DMS53 treated with DMSO at 0.1 percent for 48 hours (cell line): ENCODE measurements at regions not wholly inside any gene's neighbourhood (a gene's known extent, or its start where the extent isn't known, plus 50 kb on each side); places are given as distances from the start of the nearest gene placed in this dataset.

Experiments used
- DNase-seq: peaks from one replicate; lab custom pipeline; 2025; ENCODE audit not compliant: unreplicated experiment; lab: John Stamatoyannopoulos, UW

DNA sequence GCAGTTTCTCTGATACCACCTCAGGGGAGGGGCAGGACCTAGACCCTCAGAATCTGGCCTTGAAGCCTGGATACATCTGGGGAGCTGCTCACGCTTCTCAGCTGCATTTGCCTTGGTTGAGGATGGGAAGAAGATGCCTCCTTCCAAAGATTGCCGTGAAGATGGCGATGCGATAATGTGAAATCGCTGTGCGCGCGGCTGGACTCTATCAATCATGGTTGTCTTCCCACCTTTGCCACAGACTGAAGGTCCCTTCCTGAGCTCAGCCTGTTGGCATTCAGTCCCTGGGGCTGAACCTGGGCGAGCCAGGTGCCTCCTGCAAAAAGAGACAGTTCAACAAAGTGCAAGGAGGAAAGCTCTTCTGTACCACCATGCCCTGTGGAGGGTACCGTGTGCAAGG, 114.4 kb upstream of the SLC45A1 start:
- no peak for DNase-seq

DNA sequence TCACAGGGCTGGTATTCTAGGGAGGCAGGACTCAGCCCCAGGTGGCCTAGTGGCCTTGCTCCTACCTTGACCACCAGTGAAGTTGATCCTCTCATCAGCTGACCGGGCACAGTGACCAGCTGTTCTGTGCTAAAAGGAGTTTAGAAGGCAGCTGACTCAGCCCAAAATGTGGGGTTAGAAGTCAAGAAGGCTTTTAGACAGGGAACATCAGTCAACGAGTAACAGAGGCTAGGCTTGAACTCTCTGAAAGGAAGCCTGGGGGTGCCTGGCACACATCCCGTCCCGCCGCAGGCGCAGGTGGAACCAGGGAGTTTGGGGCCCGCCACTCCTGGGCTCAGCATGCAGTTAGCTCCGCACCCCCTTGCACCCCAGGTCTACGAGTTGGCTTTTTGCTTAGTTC, 114.9 kb upstream of the SLC45A1 start:
- DNase-seq, result no peak

DNA sequence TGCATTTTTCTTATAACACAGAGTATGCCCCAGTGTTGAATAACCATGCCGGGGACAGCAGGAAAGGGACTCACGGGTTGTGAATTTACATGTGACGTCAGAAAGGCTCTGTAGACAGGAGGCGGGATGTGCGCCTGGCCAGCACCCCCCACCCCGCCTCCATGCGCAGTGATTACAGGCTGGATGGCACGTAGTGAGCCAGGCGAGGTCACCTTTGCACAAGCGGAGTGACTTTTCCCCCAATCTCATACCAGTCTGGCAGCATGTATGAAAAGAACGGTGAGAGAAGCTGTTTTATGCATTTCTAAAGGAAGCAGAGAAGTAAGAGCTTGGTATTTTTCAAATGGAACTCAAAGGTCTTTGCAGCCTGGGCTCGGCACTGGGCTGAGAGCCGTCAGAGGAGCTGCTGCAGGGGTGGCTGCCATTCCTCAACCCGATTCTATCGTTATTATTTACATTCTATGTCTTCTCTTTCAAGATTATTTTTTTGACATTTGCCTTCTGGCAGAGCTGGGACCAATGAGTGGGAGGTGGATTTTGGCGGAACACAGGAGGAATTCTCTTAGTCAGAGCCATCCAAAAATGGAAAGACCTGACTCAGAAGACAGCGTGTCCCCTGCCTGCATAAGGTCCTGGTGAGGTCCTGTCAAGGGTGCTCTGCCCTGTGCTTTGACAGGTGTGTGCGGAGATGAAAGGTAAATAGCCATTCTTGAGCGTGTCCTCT, 115.6 kb upstream of the SLC45A1 start:
- DNase-seq, result peak; percentile 24

DNA sequence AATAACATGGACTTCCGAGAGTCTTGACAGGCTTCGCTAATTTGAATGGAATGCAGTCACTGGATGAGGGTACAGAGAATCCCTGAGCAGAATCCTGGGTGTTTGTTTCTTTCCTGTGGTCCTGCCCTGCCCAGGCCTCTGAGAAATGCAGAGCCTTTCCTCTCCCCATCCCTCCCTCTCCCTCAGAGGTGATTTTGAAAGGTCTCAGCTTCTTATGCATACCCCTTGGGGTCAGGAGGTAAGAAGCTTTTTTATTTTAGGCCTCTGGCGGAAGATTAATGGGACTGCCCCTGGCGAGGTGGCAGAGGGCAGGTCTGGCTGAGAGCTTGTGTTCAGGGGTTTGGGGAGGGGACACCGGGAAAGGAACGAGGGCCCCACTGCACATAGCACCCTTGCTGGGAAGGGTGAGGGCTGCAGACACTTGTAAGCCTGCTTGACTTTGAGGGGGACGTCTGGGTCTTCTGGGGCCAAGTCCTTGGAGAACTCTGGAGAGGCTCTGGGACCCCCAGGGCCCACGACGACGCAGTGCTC, 116.5 kb upstream of the SLC45A1 start:
- DNase-seq, result no peak

DNA sequence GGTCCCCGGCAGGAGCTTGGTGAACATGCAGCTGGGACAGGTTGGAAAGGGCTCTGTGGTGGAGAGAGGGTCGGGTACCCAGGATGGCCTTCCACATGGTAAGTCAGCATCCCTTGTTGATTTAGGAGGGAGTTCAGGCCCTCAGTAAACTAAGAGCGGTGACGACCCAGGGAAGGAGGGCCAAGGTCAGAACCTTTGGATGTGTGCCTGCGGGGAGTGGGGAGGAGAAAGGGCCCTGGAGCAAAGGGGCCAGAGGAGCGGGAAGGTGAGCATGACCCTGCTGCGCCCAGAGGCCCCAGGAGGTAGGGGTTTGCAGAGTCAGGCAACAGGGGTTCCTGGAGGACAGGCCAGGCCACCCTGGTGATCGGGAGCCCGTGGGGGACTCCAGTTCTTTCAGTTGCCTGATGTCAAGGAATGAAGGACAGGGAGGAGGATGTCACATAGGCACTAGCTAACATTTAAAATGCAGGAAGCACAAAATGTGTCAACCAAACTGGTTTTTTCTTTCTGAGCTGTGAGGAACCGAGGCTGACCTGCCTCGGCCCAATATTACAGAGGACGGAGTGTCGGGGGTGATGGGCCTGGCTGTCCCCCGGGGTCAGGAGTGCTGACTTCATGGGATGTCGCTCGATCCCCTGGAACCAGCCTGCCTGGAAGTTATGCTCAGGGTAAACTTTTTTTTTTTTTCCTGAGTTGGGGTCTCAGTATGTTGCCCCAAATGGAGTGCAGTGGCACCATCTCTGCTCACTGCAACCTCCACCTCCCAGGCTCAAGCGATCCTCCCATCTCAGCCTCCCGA, 117.4 kb upstream of the SLC45A1 start:
- DNase-seq, result no peak

DNA sequence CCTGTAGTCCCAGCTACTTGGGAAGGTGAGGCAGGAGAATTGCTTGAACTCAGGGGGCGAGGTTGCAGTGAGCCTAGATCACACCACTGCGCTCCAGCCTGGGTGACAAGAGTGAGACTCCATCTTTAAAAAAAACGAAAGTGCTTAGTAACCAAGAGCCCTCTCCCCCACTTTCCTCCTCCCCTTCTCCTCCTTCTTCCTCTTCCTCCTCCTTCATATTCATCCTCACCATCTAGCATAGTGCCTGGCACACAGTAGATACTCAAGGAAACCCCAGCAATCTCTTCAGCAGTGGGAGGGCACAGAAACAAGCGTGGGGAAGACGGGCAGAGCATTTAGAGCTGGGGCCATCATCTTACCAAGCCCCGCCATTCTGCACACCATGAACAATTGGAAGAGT, 119.4 kb upstream of the SLC45A1 start:
- DNase-seq, result no peak

DNA sequence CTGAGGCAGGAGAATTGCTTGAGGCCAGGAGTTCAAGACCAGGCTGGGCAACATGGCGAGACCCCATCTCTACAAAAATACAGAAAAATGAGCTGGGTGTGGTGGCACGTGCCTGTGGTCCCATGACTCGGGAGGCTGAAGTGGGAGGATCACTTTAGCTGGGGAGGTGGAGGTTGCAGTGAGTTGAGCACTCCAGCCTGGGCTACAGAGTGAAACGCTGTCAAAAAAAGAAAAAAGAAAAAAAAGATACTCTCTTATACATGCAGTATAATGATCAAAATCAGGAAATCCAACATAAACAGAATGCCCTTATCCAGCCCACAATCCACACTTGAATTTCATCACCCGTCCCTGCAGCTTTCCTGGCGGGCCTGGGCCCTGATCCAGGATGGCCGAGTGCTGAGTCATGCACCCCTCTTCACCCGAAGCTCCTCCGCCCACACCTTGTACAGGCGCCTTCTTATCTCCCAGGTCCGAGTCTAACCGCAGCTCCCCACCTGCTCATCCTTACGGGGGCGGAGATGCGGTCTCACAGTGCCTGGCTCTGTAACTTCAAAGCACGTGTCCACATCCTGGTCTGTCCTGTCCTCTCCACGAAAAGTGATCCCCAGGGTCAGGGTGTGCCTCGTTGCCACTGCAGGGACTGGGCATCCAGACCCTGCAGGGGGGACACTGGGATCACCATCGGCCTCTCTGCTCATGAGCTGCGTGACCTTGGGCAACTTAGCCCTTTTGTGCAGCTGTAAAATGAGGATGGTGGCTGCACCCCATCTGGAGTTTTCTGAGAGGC, 120.2 kb upstream of the SLC45A1 start:
- DNase-seq, result peak; percentile 62

DNA sequence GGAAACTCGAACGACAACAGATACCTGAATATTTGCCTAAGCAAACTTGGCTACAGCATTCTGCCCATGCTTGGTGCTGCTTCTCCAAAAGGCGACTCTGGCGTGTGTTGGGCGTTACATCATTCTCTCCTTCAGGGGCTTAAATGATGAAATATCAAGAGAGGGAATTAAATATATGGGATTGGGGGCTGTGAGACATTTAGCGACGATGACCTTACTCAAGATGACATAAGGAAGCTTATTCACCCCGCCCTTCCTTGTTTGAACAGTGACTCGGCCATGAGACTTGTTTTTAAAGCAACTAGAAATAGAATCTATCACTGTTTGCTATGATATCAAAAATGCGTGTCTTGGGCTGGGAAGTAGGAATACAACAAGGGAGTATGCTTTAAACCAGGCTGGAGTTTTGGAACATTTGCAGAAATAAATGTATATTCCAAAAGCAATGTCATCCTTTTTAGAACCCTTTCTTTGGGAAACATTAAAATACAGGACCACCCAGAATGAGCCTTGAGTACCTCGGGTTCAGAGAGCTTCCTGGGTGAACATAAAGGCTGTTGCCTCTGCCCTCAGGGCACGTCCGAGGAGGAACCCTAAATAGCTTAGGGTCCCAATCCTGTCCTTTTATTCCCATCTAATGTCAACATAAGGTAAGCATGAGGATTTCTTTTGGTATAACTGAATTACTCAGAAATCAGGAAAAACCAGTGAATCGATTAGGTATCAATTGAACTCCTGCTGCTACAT, 123.3 kb upstream of the SLC45A1 start:
- DNase-seq, result peak; percentile 74

DNA sequence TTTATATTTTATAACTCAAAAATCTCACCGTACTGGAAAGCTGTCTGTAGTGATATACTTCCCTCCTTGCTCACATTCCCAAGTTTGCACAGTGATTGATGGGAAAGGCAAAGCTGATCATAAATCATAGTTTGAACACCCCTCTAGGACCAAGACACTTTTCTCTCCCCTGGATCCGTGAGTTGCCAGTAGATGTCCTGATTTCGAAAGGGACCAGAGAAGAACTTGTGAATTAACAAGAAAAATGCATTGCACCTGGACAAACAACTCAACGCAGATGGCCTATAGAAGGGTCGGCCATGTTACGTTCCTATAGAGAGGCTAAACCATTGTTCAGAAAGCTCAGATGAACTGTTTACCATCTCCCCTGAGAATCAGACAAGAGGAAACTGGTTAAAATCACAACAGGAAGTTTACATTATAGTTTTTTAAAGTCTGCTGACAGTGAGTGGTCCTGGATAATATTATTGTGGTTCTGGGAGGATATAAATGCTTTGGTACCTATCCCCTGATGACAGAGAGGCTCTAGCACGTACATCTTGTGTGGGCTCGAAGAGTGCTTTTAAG, 124.0 kb upstream of the SLC45A1 start:
- DNase-seq, result peak; percentile 40

DNA sequence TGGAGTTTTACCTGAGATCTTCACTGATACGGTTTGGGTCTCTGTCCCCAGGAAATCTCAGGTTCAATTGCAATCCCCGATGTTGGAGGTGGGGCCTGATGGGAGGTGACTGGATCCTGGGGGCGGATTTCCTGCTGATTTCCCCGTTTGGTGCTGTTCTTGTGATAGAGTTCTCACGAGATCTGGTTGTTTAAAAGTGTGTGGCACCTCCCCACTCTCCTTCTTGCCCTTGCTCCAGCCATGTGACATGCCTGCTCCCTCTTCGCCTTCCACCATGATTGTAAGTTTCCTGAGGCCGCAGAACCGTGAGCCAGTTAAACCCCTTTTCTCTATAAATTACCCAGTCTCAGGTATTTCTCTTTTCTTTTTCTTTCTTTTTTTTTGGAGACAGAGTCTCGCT, 126.4 kb upstream of the SLC45A1 start:
- no peak for DNase-seq

DNA sequence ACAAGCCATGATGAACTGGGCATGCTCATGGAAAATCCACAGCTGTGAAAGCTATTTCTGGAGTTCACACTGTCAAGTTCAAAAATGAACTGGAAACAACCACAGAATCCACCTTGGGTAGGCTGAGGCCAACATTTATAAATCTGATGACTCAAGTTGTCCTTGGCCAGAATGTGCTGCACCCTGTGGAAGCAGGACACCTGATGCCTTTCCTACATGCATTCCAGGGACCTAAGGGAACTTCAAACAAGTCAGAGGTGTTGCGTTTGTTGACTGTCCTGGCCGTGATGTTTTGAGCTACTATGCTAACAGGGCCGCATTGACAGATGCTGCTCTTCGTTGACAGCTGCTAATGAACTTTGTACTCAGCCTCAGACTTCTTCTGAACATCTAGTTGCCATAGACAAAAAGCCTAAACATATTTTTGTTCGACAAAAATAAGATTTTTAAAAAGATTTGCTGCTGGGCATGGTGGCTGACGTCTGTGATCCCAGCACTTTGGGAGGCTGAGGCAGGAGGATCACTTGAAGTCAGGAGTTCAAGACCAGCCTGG, 127.9 kb upstream of the SLC45A1 start:
- peak; percentile 65 for DNase-seq

DNA sequence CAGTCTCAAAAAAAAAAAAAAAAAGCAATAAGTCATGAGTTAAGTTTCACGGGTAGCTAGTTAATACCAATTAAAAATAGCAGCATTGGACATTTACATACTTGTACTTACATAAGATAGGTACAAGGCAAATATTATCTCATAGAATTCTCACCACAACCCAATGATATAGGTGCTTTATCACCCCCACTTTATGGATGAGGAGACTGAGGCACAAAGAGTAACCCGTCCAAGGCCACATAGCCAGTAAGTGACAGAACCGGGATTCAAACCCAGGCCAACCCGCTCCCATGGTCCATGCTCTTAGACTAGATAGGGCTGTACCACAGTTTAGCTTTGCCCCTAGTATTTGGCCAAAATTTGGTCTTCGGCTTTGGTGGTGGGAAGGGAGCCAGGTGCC, 132.5 kb upstream of the SLC45A1 start:
- DNase-seq, result no peak

DNA sequence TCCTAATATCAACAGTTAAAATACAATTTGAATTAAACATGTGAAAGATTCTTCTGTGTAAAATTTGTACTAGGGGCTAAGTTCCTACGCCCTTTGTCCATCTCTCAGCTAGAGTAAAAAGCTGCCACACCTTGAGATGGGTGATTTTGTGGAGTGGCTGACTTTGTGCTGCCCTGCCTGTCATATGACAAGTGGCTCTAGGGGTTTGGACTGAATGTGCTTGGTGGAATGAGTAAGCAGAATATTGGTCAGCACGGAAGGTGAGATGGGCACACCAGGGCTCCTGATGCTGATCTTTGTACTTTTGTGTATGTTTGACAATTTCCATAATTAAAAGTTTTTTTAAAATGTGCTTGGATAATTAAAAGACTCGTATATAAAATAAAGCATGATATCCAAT, 133.6 kb upstream of the SLC45A1 start:
- no peak for DNase-seq

DNA sequence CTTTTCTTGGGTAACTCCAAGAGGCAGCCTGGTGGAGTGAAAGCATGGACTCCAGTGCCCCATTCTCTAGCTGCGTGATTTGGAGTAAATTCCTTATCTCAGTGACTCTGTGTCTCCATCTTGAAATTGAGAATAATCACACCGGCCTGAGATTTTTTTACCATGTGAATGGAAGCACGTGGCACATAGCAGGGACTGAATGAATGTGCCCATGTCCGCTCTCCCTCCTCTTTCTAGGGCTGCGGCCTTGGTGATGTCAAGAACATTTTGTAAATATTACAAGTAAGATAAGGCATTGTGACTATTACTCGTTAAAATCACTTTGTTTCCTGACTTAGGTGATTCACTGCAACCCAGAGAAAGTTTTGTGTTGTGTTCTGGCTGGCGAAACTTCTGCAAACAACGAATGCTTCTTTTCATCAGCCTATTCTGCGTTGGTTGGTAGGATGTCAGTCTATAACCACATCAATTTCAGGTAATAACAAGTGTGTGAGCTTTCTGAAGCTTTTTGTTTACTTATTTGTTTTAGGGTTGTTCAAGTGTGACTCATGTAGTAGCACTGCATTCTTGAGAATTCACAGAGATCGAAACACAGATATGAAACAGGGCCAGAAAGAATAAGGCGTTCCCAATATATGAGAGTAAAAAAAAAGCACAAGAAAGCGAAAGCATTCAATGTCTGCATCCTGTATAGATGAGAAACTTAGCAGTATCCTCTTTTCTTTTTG, 135.7 kb upstream of the SLC45A1 start:
- peak; percentile 62 for DNase-seq

DNA sequence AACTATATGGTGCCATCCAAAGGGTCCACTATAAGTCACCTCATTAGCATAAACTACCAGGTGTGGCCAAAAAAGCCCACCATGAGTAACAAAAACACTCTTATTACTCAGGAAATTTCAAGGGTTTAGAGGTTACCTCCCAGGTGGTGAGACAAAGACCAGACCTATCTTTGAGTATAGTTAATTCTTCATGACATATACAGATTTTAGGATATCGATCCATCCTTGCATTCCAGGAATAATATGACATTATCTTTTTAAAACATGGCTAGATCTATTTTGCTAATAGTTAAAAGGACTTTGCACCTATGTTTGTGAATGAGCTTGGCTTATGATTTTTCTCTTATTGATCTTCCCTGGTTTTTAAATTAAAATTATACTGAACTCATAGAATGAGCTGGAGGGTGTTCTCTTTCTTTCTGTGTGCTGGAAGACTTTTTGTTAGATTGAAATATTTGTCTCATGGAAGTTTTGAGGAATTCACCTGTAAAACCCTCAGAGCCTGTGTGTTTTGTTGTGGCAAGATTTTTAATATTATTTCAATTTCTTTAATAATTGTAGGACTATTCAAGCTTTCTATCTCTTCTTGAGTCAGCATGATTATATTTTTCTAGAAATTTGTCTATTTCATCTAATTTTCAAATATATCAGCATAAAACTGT, 138.7 kb upstream of the SLC45A1 start:
- no peak for DNase-seq

DNA sequence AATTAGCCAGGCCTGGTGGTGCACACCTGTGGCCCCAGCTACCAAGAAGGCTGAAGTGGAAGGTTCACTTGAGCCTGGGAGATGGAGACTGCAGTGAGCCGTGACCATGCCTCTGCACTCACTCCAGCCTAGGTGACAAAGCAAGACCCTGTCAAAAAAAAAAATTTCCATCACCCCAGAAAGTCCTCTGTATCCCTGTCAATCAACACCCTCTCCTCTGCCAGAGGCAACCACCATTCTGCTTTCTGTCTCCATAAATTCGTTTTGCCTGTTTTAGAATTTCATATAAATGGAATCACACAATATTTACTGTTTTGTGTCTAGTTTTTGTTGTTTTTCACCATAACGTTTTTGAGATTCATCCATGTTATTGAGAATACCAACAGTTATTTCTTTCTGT, 141.6 kb upstream of the SLC45A1 start:
- DNase-seq, result no peak

DNA sequence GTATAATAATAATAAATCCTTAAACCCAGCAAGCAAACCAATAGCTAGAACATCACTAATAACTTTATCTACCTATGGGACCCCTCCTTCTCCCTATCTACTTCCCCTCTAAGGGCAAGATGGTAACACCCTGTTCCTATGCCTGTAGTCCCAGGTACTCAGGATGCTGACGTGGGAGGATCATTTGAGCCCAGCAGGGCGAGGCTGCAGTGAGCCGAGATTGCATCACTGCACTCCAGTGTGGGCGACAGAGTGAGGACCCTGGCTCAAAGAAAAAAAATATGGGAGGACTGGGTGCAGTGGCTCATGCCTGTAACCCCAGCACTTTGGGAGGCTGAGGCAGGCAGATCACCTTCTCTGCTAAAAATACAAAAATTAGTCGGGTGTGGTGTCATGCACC, 143.1 kb upstream of the SLC45A1 start:
- DNase-seq, result no peak

DNA sequence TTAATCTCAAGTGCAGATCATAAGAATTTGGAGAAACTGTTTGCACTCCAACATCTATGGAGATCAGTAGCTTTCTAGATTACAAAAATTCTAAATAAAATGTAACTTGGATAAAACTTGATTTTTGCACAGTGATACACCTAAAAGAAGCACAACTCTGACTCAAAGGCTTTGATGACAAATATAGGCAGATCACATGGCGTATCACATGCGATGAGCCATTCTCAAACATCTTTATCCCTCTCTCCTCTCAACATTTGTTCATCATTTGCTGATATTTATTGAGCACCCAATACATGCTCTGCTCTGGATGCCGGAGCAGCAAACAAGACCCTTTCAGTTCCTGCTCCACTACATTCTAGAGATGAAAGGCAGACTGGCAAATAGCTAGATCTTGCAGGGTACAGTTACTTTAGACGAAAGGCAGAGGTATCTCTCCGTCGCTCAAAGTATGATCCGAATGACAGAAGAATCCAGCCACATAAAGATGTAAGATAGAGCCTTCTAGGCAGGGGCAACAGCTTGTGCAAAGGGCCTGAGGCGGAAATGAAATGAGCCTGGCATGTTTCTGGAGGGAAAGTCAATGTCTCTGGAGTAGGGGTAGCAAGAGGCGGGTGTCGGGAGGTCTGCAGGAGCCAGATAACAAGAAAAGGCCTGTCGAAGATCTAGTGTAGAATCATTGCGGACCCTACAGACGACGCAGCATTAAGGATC, 145.8 kb upstream of the ERRFI1 start:
- DNase-seq, result no peak
